GM23338 (cell line): ENCODE measurements at regions not wholly inside any gene's neighbourhood (a gene's known extent, or its start where the extent isn't known, plus 50 kb on each side); places are given as distances from the start of the nearest gene placed in this dataset.

Experiments used
- ATAC-seq: fragments of 200-7000 bp; cut with Tn5 transposase; 3 replicates; pipeline ENCODE4 v1.9.1; 2020
- DNase-seq: peaks from one replicate; pipeline ENCODE4 v3.0.0-alpha.2; 2015; ENCODE audit warnings: low spot score
- H2AFZ ChIP-seq: fragments of 200-600 bp; sonication (generic); 2 replicates; pipeline ENCODE4 v1.8.0; 2016; ENCODE audit warnings: antibody characterized with exemption, mild to moderate bottlenecking, moderate library complexity
- H3F3A ChIP-seq: fragments of 200-600 bp; sonication (generic); replicated peaks from 2 replicates; pipeline ENCODE4 v1.8.0; 2017; ENCODE audit warnings: antibody characterized with exemption, mixed run types, low read depth
- H3K27ac ChIP-seq: fragments of 200-600 bp; sonication (generic); 2 replicates; pipeline ENCODE4 v1.6.1; 2016; ENCODE audit warnings: low read depth
- H3K27me3 ChIP-seq: fragments of 200-600 bp; sonication (generic); 2 replicates; pipeline ENCODE4 v1.8.0; 2016; ENCODE audit warnings: mild to moderate bottlenecking, mixed run types, moderate library complexity; ENCODE audit not compliant: insufficient read depth
- H3K36me3 ChIP-seq: fragments of 200-600 bp; sonication (generic); 2 replicates; pipeline ENCODE4 v1.8.0; 2016; ENCODE audit warnings: mild to moderate bottlenecking; ENCODE audit not compliant: insufficient read depth
- H3K4me1 ChIP-seq: fragments of 200-600 bp; sonication (generic); 2 replicates; pipeline ENCODE4 v1.8.0; 2016; ENCODE audit warnings: mild to moderate bottlenecking, moderate library complexity; ENCODE audit not compliant: insufficient read depth
- H3K4me2 ChIP-seq: fragments of 200-600 bp; sonication (generic); 2 replicates; pipeline ENCODE4 v1.7.1; 2017; ENCODE audit warnings: mixed run types
- H3K4me3 ChIP-seq: fragments of 200-600 bp; sonication (generic); 2 replicates; pipeline ENCODE4 v1.6.1; 2016; ENCODE audit warnings: mixed run types
- H3K79me2 ChIP-seq: fragments of 200-600 bp; sonication (generic); replicated peaks from 2 replicates; pipeline ENCODE4 v1.8.0; 2017; ENCODE audit warnings: mild to moderate bottlenecking; ENCODE audit not compliant: insufficient read depth
- H3K9me2 ChIP-seq: fragments of 200-600 bp; sonication (generic); 2 replicates; pipeline ENCODE4 v1.8.0; 2017; ENCODE audit not compliant: insufficient read depth
- H4K20me1 ChIP-seq: fragments of 200-600 bp; sonication (generic); replicated peaks from 2 replicates; pipeline ENCODE4 v1.8.0; 2017; ENCODE audit warnings: mild to moderate bottlenecking; ENCODE audit not compliant: insufficient read depth
- H3K27ac Mint-ChIP-seq: 2 replicates; pipeline ENCODE4 v1.8.0; 2020; ENCODE audit warnings: inconsistent platforms, mild to moderate bottlenecking, moderate library complexity, mixed read lengths
- H3K27me3 Mint-ChIP-seq: 3 replicates; pipeline ENCODE4 v1.8.0; 2022; ENCODE audit warnings: low read depth, mild to moderate bottlenecking, moderate library complexity, mixed read lengths, inconsistent platforms; ENCODE audit not compliant: insufficient read depth, poor library complexity
- H3K36me3 Mint-ChIP-seq: 3 replicates; pipeline ENCODE4 v1.8.0; 2021; ENCODE audit warnings: low read depth, mild to moderate bottlenecking, inconsistent platforms, moderate library complexity, mixed read lengths
- H3K4me1 Mint-ChIP-seq: 3 replicates; pipeline ENCODE4 v1.8.0; 2020; ENCODE audit warnings: mild to moderate bottlenecking, inconsistent platforms, mixed read lengths
- H3K4me3 Mint-ChIP-seq: 3 replicates; pipeline ENCODE4 v1.8.0; 2021; ENCODE audit warnings: moderate library complexity, mild to moderate bottlenecking, inconsistent platforms, mixed read lengths
- H3K9me3 Mint-ChIP-seq: 3 replicates; pipeline ENCODE4 v1.8.0; 2020; ENCODE audit warnings: moderate library complexity, mild to moderate bottlenecking, inconsistent platforms, mixed read lengths
- CREB1 ChIP-seq: fragments of 250-450 bp; sonication (Bioruptor Pico); IDR thresholded peaks from 2 replicates; pipeline ENCODE4 v1.5.0; 2020; ENCODE audit warnings: low read depth, mild to moderate bottlenecking, moderate library complexity
- CTCF ChIP-seq, 2 experiments: fragments of 200-600 bp in 1 of 2; sonication (generic) in 1 of 2; conservative IDR thresholded peaks; 2 replicates each; pipeline versions ENCODE4 v1.5.1 to v1.6.1; 2016 to 2017; ENCODE audit warnings: antibody characterized with exemption in 2 of 2, low read depth in 2 of 2, mild to moderate bottlenecking in 2 of 2, moderate library complexity in 1 of 2
- ETS1 ChIP-seq: IDR thresholded peaks from 2 replicates; pipeline ENCODE4 v1.6.1; 2016; ENCODE audit warnings: antibody characterized with exemption
- EZH2 ChIP-seq: fragments of 200-600 bp; sonication (generic); IDR thresholded peaks from one replicate; pipeline ENCODE4 v1.8.0; 2017; ENCODE audit warnings: antibody characterized with exemption, mild to moderate bottlenecking, low read depth; ENCODE audit not compliant: unreplicated experiment
- EZH2phosphoT487 ChIP-seq: fragments of 200-600 bp; sonication (generic); IDR thresholded peaks from one replicate; pipeline ENCODE4 v1.8.1; 2018; ENCODE audit warnings: antibody characterized with exemption; ENCODE audit not compliant: unreplicated experiment
- JUNB ChIP-seq: IDR thresholded peaks from one replicate; pipeline ENCODE4 v1.6.1; 2016; ENCODE audit warnings: antibody characterized with exemption; ENCODE audit not compliant: unreplicated experiment
- NANOG ChIP-seq: IDR thresholded peaks from 2 replicates; pipeline ENCODE4 v1.6.1; 2016; ENCODE audit warnings: antibody characterized with exemption, borderline replicate concordance
- POLR2AphosphoS5 ChIP-seq: IDR thresholded peaks from 2 replicates; pipeline ENCODE4 v1.6.1; 2016; ENCODE audit warnings: antibody characterized with exemption, low read depth
- REST ChIP-seq: IDR thresholded peaks from one replicate; pipeline ENCODE4 v1.6.1; 2018; ENCODE audit warnings: antibody characterized with exemption; ENCODE audit not compliant: unreplicated experiment
- STAT1 ChIP-seq: IDR thresholded peaks from one replicate; pipeline ENCODE4 v1.6.1; 2016; ENCODE audit warnings: antibody characterized with exemption; ENCODE audit not compliant: unreplicated experiment
- ZNF114 ChIP-seq: fragments of 250-450 bp; sonication (Bioruptor Pico); IDR thresholded peaks from 2 replicates; pipeline ENCODE4 v1.5.0; 2020; ENCODE audit warnings: mild to moderate bottlenecking, moderate library complexity
- ZNF331 ChIP-seq: fragments of 250-450 bp; sonication (Bioruptor Pico); IDR thresholded peaks from 2 replicates; pipeline ENCODE4 v1.5.0; 2020; ENCODE audit warnings: low read depth, mild to moderate bottlenecking, moderate library complexity
- ZNF462 ChIP-seq: fragments of 250-450 bp; sonication (Bioruptor Pico); IDR thresholded peaks from 2 replicates; pipeline ENCODE4 v1.5.0; 2020; ENCODE audit warnings: mild to moderate bottlenecking, moderate library complexity

GRCh38 chr7:36088553-36088952 is 64.5 kb upstream of the EEPD1 start:
- no peaks in the 10 kb centered on the region for H4K20me1 ChIP-seq

More at GRCh38 chr7:36088553-36088952, 64.5 kb upstream of the EEPD1 start:
- Histone ChIP-seq H2AFZ (no peak overlapping the region), H3K36me3 (no peaks in the 10 kb centered on the region), H3F3A (no peaks in the 10 kb centered on the region), H3K4me2 (no peak overlapping the region), H3K9me2 (no peaks in the 10 kb centered on the region), H3K79me2 (no peaks in the 10 kb centered on the region), H3K4me1 (no peaks in the 10 kb centered on the region), H3K27me3 (no peaks in the 10 kb centered on the region), H3K4me3 (no peak overlapping the region), H3K27ac (no peak overlapping the region)
- Mint-ChIP-seq H3K27ac (no peak overlapping the region), H3K27me3 (peaks cover 7% of the 10 kb centered on the region), H3K4me1 (peaks cover 5% of the 10 kb centered on the region; the same call in 2 of the 3 replicates), H3K36me3 (peaks cover 8% of the 10 kb centered on the region; the same call in 2 of the 3 replicates), H3K9me3 (peaks cover 16% of the 10 kb centered on the region; the same call in 2 of the 3 replicates), H3K4me3 (no peak overlapping the region)
- DNase-seq, result no peak
- TF ChIP-seq CTCF (conservative IDR thresholded peaks at IDR 0.05; ENCODE audit: low read depth in 2 of 2), result no peak
- no peak for TF ChIP-seq ZNF462 (CRISPR knock-in tag)
- no peak for TF ChIP-seq JUNB
- no peak for TF ChIP-seq REST
- TF ChIP-seq EZH2, result no peak
- TF ChIP-seq CREB1 (CRISPR knock-in tag), result no peak
- TF ChIP-seq POLR2AphosphoS5, result no peak
- no peak for TF ChIP-seq NANOG
- TF ChIP-seq ZNF114 (CRISPR knock-in tag), result no peak
- TF ChIP-seq ETS1, result no peak
- no peak for TF ChIP-seq STAT1
- no peak for TF ChIP-seq ZNF331
- no peak for TF ChIP-seq EZH2phosphoT487
- ATAC-seq, result no peak
